PC-9 (cell line): ENCODE measurements at regions not wholly inside any gene's neighbourhood (a gene's known extent, or its start where the extent isn't known, plus 50 kb on each side); places are given as distances from the start of the nearest gene placed in this dataset.

Source experiments
- EZH2 ChIP-seq: fragments of 200-600 bp; sonication (generic); IDR thresholded peaks from 2 replicates; pipeline ENCODE4 v1.8.0; 2017; ENCODE audit warnings: antibody characterized with exemption, low read depth
- TF ChIP-seq, protein P1 (sequence below): fragments of 200-600 bp; sonication (generic); conservative IDR thresholded peaks from 2 replicates; pipeline ENCODE4 v1.6.1; 2017; ENCODE audit warnings: mixed run types, antibody characterized with exemption, mild to moderate bottlenecking, moderate library complexity

DNA sequence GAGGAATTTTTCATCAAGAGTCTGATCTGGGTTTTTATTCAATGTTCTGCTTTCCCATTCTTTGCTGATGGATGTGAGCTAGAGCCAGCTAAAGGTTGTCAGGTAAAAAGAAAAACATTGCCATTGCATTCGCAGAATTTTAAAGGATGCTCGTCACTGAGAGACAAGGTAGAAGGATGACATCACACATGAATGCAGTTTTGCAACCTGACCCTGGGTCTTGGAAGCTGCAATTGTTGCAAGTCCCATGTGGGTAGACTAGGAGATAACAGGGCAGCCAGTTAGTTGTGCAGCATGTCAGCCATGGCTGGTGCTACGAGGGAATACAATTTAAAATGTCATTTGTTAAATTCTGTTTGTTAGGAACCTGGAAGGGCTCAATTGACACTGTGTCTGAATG, 73.9 kb upstream of the MXRA5 start:
- TF ChIP-seq, protein P1, sequence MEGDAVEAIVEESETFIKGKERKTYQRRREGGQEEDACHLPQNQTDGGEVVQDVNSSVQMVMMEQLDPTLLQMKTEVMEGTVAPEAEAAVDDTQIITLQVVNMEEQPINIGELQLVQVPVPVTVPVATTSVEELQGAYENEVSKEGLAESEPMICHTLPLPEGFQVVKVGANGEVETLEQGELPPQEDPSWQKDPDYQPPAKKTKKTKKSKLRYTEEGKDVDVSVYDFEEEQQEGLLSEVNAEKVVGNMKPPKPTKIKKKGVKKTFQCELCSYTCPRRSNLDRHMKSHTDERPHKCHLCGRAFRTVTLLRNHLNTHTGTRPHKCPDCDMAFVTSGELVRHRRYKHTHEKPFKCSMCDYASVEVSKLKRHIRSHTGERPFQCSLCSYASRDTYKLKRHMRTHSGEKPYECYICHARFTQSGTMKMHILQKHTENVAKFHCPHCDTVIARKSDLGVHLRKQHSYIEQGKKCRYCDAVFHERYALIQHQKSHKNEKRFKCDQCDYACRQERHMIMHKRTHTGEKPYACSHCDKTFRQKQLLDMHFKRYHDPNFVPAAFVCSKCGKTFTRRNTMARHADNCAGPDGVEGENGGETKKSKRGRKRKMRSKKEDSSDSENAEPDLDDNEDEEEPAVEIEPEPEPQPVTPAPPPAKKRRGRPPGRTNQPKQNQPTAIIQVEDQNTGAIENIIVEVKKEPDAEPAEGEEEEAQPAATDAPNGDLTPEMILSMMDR, result no peak
- TF ChIP-seq EZH2, result no peak
